Right lobe of liver (tissue), 4 donors: ENCODE measurements at regions not wholly inside any gene's neighbourhood (a gene's known extent, or its start where the extent isn't known, plus 50 kb on each side); places are given as distances from the start of the nearest gene placed in this dataset.

ENCODE experiments used
- POLR2A ChIP-seq: fragments of 450-650 bp; IDR thresholded peaks from one replicate; pipeline ENCODE4 v1.6.1; 2017; ENCODE audit warnings: antibody characterized with exemption, mild to moderate bottlenecking
- TF ChIP-seq, protein P1 (sequence below), 4 donors: fragments of 200-600 bp in 3 of 4; fragments of 450-650 bp in 1 of 4; IDR thresholded peaks; one replicate each; pipeline versions ENCODE4 v1.5.1 to v1.8.0; 2016 to 2022; ENCODE audit warnings: antibody characterized with exemption in 4 of 4, mild to moderate bottlenecking in 2 of 4
- donor health status: DM: no; HTN: no; CAD: no.
- donor health status: DM: no; HTN: no; CAD: no.
- donor health status: DM: no; HTN: yes; CAD: no.

DNA sequence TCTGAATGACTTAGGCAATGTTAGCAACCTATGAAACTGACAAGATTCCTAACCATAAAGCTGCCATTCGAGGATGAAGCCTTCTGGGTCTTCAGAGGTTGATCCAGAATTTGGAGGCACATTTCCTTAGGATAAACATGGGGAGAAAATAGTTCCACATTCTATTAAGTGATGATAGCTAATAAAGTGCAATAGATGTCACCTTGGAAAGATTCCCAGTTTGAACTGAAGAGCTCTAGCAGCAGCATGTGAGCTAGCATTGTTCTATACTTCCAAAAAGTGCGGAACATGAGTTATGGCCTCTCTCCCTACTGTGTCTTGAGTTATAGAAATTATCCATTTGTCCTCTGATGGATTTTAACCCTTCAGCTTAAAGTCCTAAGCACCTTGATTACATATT, 991.4 kb upstream of the SLIT2 start:
- TF ChIP-seq, protein P1, sequence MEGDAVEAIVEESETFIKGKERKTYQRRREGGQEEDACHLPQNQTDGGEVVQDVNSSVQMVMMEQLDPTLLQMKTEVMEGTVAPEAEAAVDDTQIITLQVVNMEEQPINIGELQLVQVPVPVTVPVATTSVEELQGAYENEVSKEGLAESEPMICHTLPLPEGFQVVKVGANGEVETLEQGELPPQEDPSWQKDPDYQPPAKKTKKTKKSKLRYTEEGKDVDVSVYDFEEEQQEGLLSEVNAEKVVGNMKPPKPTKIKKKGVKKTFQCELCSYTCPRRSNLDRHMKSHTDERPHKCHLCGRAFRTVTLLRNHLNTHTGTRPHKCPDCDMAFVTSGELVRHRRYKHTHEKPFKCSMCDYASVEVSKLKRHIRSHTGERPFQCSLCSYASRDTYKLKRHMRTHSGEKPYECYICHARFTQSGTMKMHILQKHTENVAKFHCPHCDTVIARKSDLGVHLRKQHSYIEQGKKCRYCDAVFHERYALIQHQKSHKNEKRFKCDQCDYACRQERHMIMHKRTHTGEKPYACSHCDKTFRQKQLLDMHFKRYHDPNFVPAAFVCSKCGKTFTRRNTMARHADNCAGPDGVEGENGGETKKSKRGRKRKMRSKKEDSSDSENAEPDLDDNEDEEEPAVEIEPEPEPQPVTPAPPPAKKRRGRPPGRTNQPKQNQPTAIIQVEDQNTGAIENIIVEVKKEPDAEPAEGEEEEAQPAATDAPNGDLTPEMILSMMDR (IDR thresholded peaks at IDR 0.05), result no peak
- TF ChIP-seq POLR2A, result no peak
